ENCODE measurements at regions not wholly inside any gene's neighbourhood (a gene's known extent, or its start where the extent isn't known, plus 50 kb on each side); places are given as distances from the start of the nearest gene placed in this dataset.

- Histone ChIP-seq H2BK5ac (ENCODE audit: insufficient read length, low read length) (no peak overlapping the region), H2BK15ac (ENCODE audit: low read depth, low read length) (no peak overlapping the region), H3K14ac (ENCODE audit: insufficient read depth, low read length) (no peak overlapping the region), H3T11ph (ENCODE audit: low read length) (no peak overlapping the region), H4K91ac (ENCODE audit: insufficient read length, low read depth, low read length) (no peak overlapping the region), H3K23me2 (ENCODE audit: insufficient read length, low read depth, low read length, poor library complexity, severe bottlenecking) (no peaks in the 10 kb centered on the region), H3K23ac (ENCODE audit: insufficient read length, low read depth, low read length) (no peak overlapping the region), H3K79me2 (ENCODE audit: insufficient read depth, low read length) (no peaks in the 10 kb centered on the region), H3K18ac (ENCODE audit: insufficient read length, low read depth, low read length) (no peak overlapping the region), H3K4ac (ENCODE audit: low read depth, low read length) (no peak overlapping the region), H3K9ac (ENCODE audit: extremely low read depth, insufficient read length, low read length) (no peak overlapping the region), H3K4me2 (ENCODE audit: insufficient read depth, insufficient read length, low read length) (no peak overlapping the region), H3K27me3 (ENCODE audit: insufficient read depth, low read length) (no peaks in the 10 kb centered on the region), H2AK5ac (ENCODE audit: insufficient read length, low read length) (no peak overlapping the region), H2BK20ac (ENCODE audit: low read depth, low read length, poor library complexity, severe bottlenecking) (no peak overlapping the region), H3K79me1 (ENCODE audit: insufficient read depth, low read depth, low read length, poor library complexity, severe bottlenecking) (no peaks in the 10 kb centered on the region), H4K5ac (ENCODE audit: insufficient read length, low read depth, low read length) (no peak overlapping the region), H3K4me1 (ENCODE audit: insufficient read depth, low read length) (peaks cover 7% of the 10 kb centered on the region; the same call in 1 of the 2 replicates), H2AFZ (ENCODE audit: low read length) (no peak overlapping the region), H3K9me3 (ENCODE audit: control insufficient read depth, low read depth, low read length) (no peaks in the 10 kb centered on the region), H3K27ac (ENCODE audit: insufficient read length, low read depth, low read length) (no peak overlapping the region), H2BK120ac (ENCODE audit: low read depth, low read length, poor library complexity, severe bottlenecking) (no peak overlapping the region), H3K56ac (ENCODE audit: insufficient read length, low read depth, low read length) (no peak overlapping the region), H4K20me1 (ENCODE audit: control insufficient read depth, insufficient read depth, insufficient read length) (no peaks in the 10 kb centered on the region), H4K8ac (replicated peaks; ENCODE audit: insufficient read length, low read depth, low read length) (no peak overlapping the region), H2BK12ac (ENCODE audit: insufficient read length, low read depth, low read length) (no peak overlapping the region)
- TF ChIP-seq CTCF (conservative IDR thresholded peaks at IDR 0.05), result no peak
- Mint-ChIP-seq H3K27me3 (ENCODE audit: low read depth) (no peaks in the 10 kb centered on the region), H3K27ac (no peak overlapping the region), H3K9me3 (no peaks in the 10 kb centered on the region), H3K4me1 (peaks cover 7 to 14% of the 10 kb centered on the region in 2 experiments), H3K4me3 (no peak overlapping the region), H3K36me3 (ENCODE audit: insufficient read depth in 1 of 3, low read depth in 3 of 3) (no peaks in the 10 kb centered on the region)
- no CpG with 5 or more reads among the region's 1 CpG for WGBS (ENCODE audit: extremely low coverage, insufficient read length, low lambda C conversion rate)
- DNase-seq, result no peak
Observed at GRCh38 chr5:56739990-56740389, 75.4 kb upstream of the MAP3K1 start.

Data from H9 (cell line).